K562 (cell line): ENCODE measurements at regions not wholly inside any gene's neighbourhood (a gene's known extent, or its start where the extent isn't known, plus 50 kb on each side); places are given as distances from the start of the nearest gene placed in this dataset.

Experiments used
- ATAC-seq: fragments of 200-7000 bp; cut with Tn5 transposase; 3 replicates; pipeline ENCODE4 v1.9.1; 2020; ENCODE audit warnings: moderate library complexity
- BruUV-seq: library from RNA; stranded (reverse); fragments of 400-500 nt; replicated peaks from 2 replicates; lab custom pipeline; 2021; lab: Mats Ljungman, UMichigan
- CTCF ChIA-PET: fragments of 300-600 bp; formaldehyde crosslinking; extraction: SDS; loops from one replicate; lab custom pipeline; 2021; ENCODE audit warnings: low intra/inter-chr PET ratio; lab: Yijun Ruan, JAX
- POLR2A ChIA-PET: fragments of 300-600, 350-650 bp; sonication (Branson Sonifier 250); formaldehyde crosslinking; extraction: SDS; loops from one replicate; lab custom pipeline; 2021; ENCODE audit warnings: antibody characterized with exemption, inconsistent platforms; lab: Yijun Ruan, JAX
- DNase-seq, 4 experiments: peaks; one replicate each; pipeline versions ENCODE4 v3.0.0 to v3.0.0-alpha.2; 2011 to 2018; ENCODE audit warnings: low spot score in 3 of 4, mixed read lengths in 3 of 4; ENCODE audit errors: extremely low read depth in 1 of 4
- FAIRE-seq: peaks from 2 replicates; lab custom pipeline; 2011; peaks lifted over from hg19 to GRCh38; lab: Jason Lieb, UNC
- H2AFZ ChIP-seq: 2 replicates; pipeline ENCODE4 v1.6.0; 2011; ENCODE audit warnings: low read depth, low read length, control low read depth, inconsistent platforms
- H3K27ac ChIP-seq: fragments of 200-600 bp; 3 replicates; pipeline ENCODE4 v1.8.0; 2011; ENCODE audit warnings: low read depth, mild to moderate bottlenecking, control low read depth, inconsistent platforms, low read length, moderate library complexity, mixed read lengths; ENCODE audit errors: extremely low read depth
- H3K27me3 ChIP-seq, 2 experiments: fragments of 300-600 bp in 1 of 2; 2 replicates in 1 of 2; 3 replicates in 1 of 2; pipeline versions ENCODE4 v1.6.0 to v1.8.0; 2011; ENCODE audit warnings: inconsistent platforms in 2 of 2, low read length in 2 of 2, mild to moderate bottlenecking in 1 of 2, mixed read lengths in 1 of 2, moderate library complexity in 1 of 2; ENCODE audit not compliant: control insufficient read depth in 2 of 2, insufficient read depth in 2 of 2
- H3K36me3 ChIP-seq: fragments of 300-600 bp; 3 replicates; pipeline ENCODE4 v1.8.0; 2011; ENCODE audit warnings: mild to moderate bottlenecking, low read length, inconsistent platforms; ENCODE audit not compliant: control insufficient read depth, insufficient read depth
- H3K4me1 ChIP-seq, 2 experiments: fragments of 200-600 bp in 1 of 2; replicated peaks in 1 of 2; 2 replicates in 1 of 2; 3 replicates in 1 of 2; pipeline versions ENCODE4 v1.5.1 to v1.8.0; 2011; ENCODE audit warnings: inconsistent platforms in 2 of 2, low read length in 2 of 2, mild to moderate bottlenecking in 1 of 2, mixed read lengths in 1 of 2, moderate library complexity in 1 of 2; ENCODE audit not compliant: control insufficient read depth in 2 of 2, insufficient read depth in 2 of 2
- H3K4me2 ChIP-seq: 2 replicates; pipeline ENCODE4 v1.6.1; 2011; ENCODE audit warnings: low read length, control low read depth, inconsistent platforms, mixed read lengths; ENCODE audit not compliant: insufficient read depth
- H3K4me3 ChIP-seq: fragments of 200-600 bp; sonication (generic), shearing (Covaris generic); 2 replicates; pipeline ENCODE4 v1.5.1; 2016; ENCODE audit warnings: control low read depth, inconsistent platforms
- H3K79me2 ChIP-seq: fragments of 200-600 bp; 3 replicates; pipeline ENCODE4 v1.8.0; 2011; ENCODE audit warnings: low read length, inconsistent platforms; ENCODE audit not compliant: control insufficient read depth, insufficient read depth
- H3K9ac ChIP-seq, 2 experiments: 2 replicates each; pipeline versions ENCODE4 v1.6.0 to v1.6.1; 2011; ENCODE audit warnings: low read depth in 2 of 2, low read length in 2 of 2, control low read depth in 1 of 2, inconsistent platforms in 1 of 2, mild to moderate bottlenecking in 1 of 2, mixed read lengths in 1 of 2; ENCODE audit not compliant: insufficient read depth in 1 of 2
- H3K9me1 ChIP-seq: one replicate; pipeline ENCODE4 v1.6.0; 2011; ENCODE audit warnings: inconsistent platforms, mild to moderate bottlenecking, low read length, moderate library complexity; ENCODE audit not compliant: control insufficient read depth, insufficient read depth
- H3K9me3 ChIP-seq: replicated peaks from 2 replicates; pipeline ENCODE4 v1.5.1; 2011; ENCODE audit warnings: low read depth, low read length, inconsistent platforms; ENCODE audit not compliant: control insufficient read depth, insufficient read depth
- H4K20me1 ChIP-seq: replicated peaks from 2 replicates; pipeline ENCODE4 v1.6.1; 2011; ENCODE audit warnings: low read length, inconsistent platforms, mixed read lengths; ENCODE audit not compliant: control insufficient read depth, insufficient read depth
- ARID1B ChIP-seq: fragments of 450-650 bp; IDR thresholded peaks from 2 replicates; pipeline ENCODE4 v1.6.1; 2016; ENCODE audit warnings: antibody characterized with exemption, mild to moderate bottlenecking, inconsistent platforms
- ERF ChIP-seq: fragments of 450-650 bp; formaldehyde crosslinking; IDR thresholded peaks from 2 replicates; pipeline ENCODE4 v1.4.0; 2020; ENCODE audit warnings: mild to moderate bottlenecking, mixed read lengths
- GATAD2B ChIP-seq: fragments of 450-650 bp; IDR thresholded peaks from 2 replicates; pipeline ENCODE4 v1.6.1; 2017; ENCODE audit warnings: mild to moderate bottlenecking, borderline replicate concordance
- KAT7 ChIP-seq: sonication (generic); formaldehyde crosslinking; IDR thresholded peaks from 2 replicates; pipeline ENCODE4 v1.8.0; 2022; ENCODE audit warnings: missing genetic modification reagents, mild to moderate bottlenecking, borderline replicate concordance
- MAX ChIP-seq: sonication (generic); formaldehyde crosslinking; IDR thresholded peaks from 2 replicates; pipeline ENCODE4 v1.9.0; 2022; ENCODE audit warnings: mild to moderate bottlenecking, missing genetic modification reagents
- MAZ ChIP-seq, 2 experiments: fragments of 450-650 bp in 1 of 2; sonication (generic) in 1 of 2; formaldehyde crosslinking; IDR thresholded peaks in 1 of 2; conservative IDR thresholded peaks in 1 of 2; 2 replicates each; pipeline versions ENCODE4 v1.4.0 to v1.5.0; 2020; ENCODE audit warnings: mild to moderate bottlenecking in 1 of 2, missing genetic modification reagents in 1 of 2
- MBD1 ChIP-seq: fragments of 250-450 bp; sonication (Bioruptor Pico); IDR thresholded peaks from 2 replicates; pipeline ENCODE4 v1.8.0; 2022; ENCODE audit warnings: inconsistent platforms
- MXI1 ChIP-seq: IDR thresholded peaks from 2 replicates; pipeline ENCODE4 v1.6.1; 2011; ENCODE audit warnings: low read depth, mild to moderate bottlenecking, improper control_type of control experiment, low read length
- PTTG1 ChIP-seq: fragments of 450-650 bp; IDR thresholded peaks from 2 replicates; pipeline ENCODE4 v1.6.1; 2016; ENCODE audit warnings: low read depth, mild to moderate bottlenecking, missing genetic modification characterization, missing compliant biosample characterization
- TSHZ1 ChIP-seq: fragments of 250-450 bp; sonication (Bioruptor Pico); IDR thresholded peaks from 2 replicates; pipeline ENCODE4 v1.4.0; 2020; ENCODE audit warnings: mild to moderate bottlenecking, moderate library complexity
- ZBTB1 ChIP-seq: sonication (generic); formaldehyde crosslinking; IDR thresholded peaks from 2 replicates; pipeline ENCODE4 v1.8.1; 2023; ENCODE audit warnings: missing genetic modification reagents, low read depth, mild to moderate bottlenecking, borderline replicate concordance
- ZBTB12 ChIP-seq: fragments of 250-450 bp; sonication (Bioruptor Pico); IDR thresholded peaks from 2 replicates; pipeline ENCODE4 v1.4.0; 2020
- ZNF354B ChIP-seq: fragments of 250-450 bp; sonication (Bioruptor Pico); IDR thresholded peaks from 2 replicates; pipeline ENCODE4 v1.4.0; 2020
- WGBS: fragments of 100-300 bp; shearing (Covaris generic); methylation state at CpG from one replicate; pipeline ENCODE4 v1.1.6; 2016; ENCODE audit warnings: low coverage, mixed read lengths; ENCODE audit not compliant: insufficient coverage; ENCODE audit errors: missing lambda C conversion rate; 5-methylcytosine and 5-hydroxymethylcytosine counted together
- in situ Hi-C: fragments of 300-500 bp; cut with MboI; formaldehyde crosslinking; loops from 4 replicates; pipeline ENCODE4 v1.15.0; 2018; ENCODE audit warnings: inconsistent platforms, mixed read lengths
- intact Hi-C: fragments of 100-400 bp; cut with micrococcal nuclease; formaldehyde crosslinking; loops from 2 replicates; pipeline ENCODE4 v1.14.2; 2022

GRCh38 chr2:226213717-226214116, 585.9 kb downstream of the IRS1 start (continued):
- TF ChIP-seq MAX (CRISPR knock-in tag) (no peak), MXI1 (no peak), ZBTB12 (no peak), GATAD2B (no peak), TSHZ1 (CRISPR knock-in tag) (no peak), ARID1B (no peak), ERF (CRISPR knock-in tag) (no peak)

GRCh38 chr2:226211439-226211838, 588.2 kb downstream of the IRS1 start:
- 0% methylated on average over 1 of the region's 1 CpG for WGBS
- intact Hi-C loops, result no loop called here
- no peak for DNase-seq
- H3K9me3 ChIP-seq, result no peaks in the 10 kb centered on the region
- TF ChIP-seq PTTG1 (tag) (no peak), ZBTB1 (no peak), ZNF354B (CRISPR knock-in tag) (no peak), KAT7 (CRISPR knock-in tag) (no peak), MBD1 (CRISPR knock-in tag) (no peak), MAZ (CRISPR knock-in tag; conservative IDR thresholded peaks at IDR 0.05 in 1 of 2, IDR thresholded peaks at IDR 0.05 in 1 of 2) (no peak)
- no peaks in the 10 kb centered on the region for H3K36me3 ChIP-seq
- FAIRE-seq, result no peak
- no peaks in the 10 kb centered on the region for H3K9me1 ChIP-seq
- BruUV-seq, result no TSS peak
- H3K4me1 ChIP-seq, result no peaks in the 10 kb centered on the region
- no peak overlapping the region for H3K9ac ChIP-seq
- ATAC-seq, result no peak
- POLR2A ChIA-PET, result no interaction called here
- in situ Hi-C loops, result no loop called here
- H2AFZ ChIP-seq, result no peak overlapping the region
- H3K79me2 ChIP-seq, result no peaks in the 10 kb centered on the region
- H3K27ac ChIP-seq, result no peak overlapping the region
- no peaks in the 10 kb centered on the region for H3K27me3 ChIP-seq
- no peak overlapping the region for H3K4me2 ChIP-seq
- no peak overlapping the region for H3K4me3 ChIP-seq
- CTCF ChIA-PET, result no interaction called here
- no peaks in the 10 kb centered on the region for H4K20me1 ChIP-seq
